HG02943 (cell line): ENCODE measurements at regions not wholly inside any gene's neighbourhood (a gene's known extent, or its start where the extent isn't known, plus 50 kb on each side); places are given as distances from the start of the nearest gene placed in this dataset.
A peak's percentile ranks its signal among the peaks of the same experiment; 100 is the strongest.

Source experiments
- ATAC-seq: cut with Tn5 transposase; IDR thresholded peaks from one replicate; pipeline ENCODE4 v1.9.1; 2021; ENCODE audit warnings: mild to moderate bottlenecking, low read depth, moderate library complexity; ENCODE audit not compliant: unreplicated experiment

GRCh38 chr4:128378668-128379067 lies 91.1 kb upstream of the PGRMC2 start:
- no peak for ATAC-seq

GRCh38 chr4:128376958-128377357 lies 89.3 kb upstream of the PGRMC2 start:
- no peak for ATAC-seq

- ATAC-seq = no peak
Measured at GRCh38 chr4:128376303-128376702, 88.7 kb upstream of the PGRMC2 start.

GRCh38 chr4:128373628-128374027 lies 86.0 kb upstream of the PGRMC2 start:
- no peak for ATAC-seq

GRCh38 chr4:128371876-128372275 lies 84.3 kb upstream of the PGRMC2 start:
- no peak for ATAC-seq

- ATAC-seq = no peak
Measured at GRCh38 chr4:128371001-128371777, 83.6 kb upstream of the PGRMC2 start.

GRCh38 chr4:128366212-128366611 lies 78.6 kb upstream of the PGRMC2 start:
- ATAC-seq = no peak

GRCh38 chr4:128364565-128364964 lies 77.0 kb upstream of the PGRMC2 start:
- ATAC-seq = no peak

- no peak for ATAC-seq
Measured at GRCh38 chr4:128363966-128364365, 76.4 kb upstream of the PGRMC2 start.

GRCh38 chr4:128362760-128363159 lies 75.1 kb upstream of the PGRMC2 start:
- ATAC-seq = no peak

GRCh38 chr4:128359422-128359821 lies 71.8 kb upstream of the PGRMC2 start:
- ATAC-seq = no peak

GRCh38 chr4:128358913-128359279 lies 71.3 kb upstream of the PGRMC2 start:
- no peak for ATAC-seq

- ATAC-seq = no peak
Measured at GRCh38 chr4:128358231-128358912, 70.8 kb upstream of the PGRMC2 start.

GRCh38 chr4:128357286-128357685 lies 69.7 kb upstream of the PGRMC2 start:
- ATAC-seq = no peak

- ATAC-seq = peak; percentile 90
Measured at GRCh38 chr4:128355305-128355704, 67.7 kb upstream of the PGRMC2 start.

GRCh38 chr4:128354205-128354821 lies 66.7 kb upstream of the PGRMC2 start:
- ATAC-seq = no peak

- ATAC-seq = no peak
Measured at GRCh38 chr4:128353791-128354190, 66.2 kb upstream of the PGRMC2 start.

GRCh38 chr4:128351502-128351901 lies 63.9 kb upstream of the PGRMC2 start:
- ATAC-seq = no peak

GRCh38 chr4:128350449-128351045 lies 62.9 kb upstream of the PGRMC2 start:
- no peak for ATAC-seq

GRCh38 chr4:128349921-128350320 lies 62.3 kb upstream of the PGRMC2 start:
- ATAC-seq = no peak

GRCh38 chr4:128347930-128348660 lies 60.5 kb upstream of the PGRMC2 start:
- no peak for ATAC-seq
